SK-N-SH treated with all-trans-retinoic acid at 6 μM for 48 hours (cell line): ENCODE measurements at regions not wholly inside any gene's neighbourhood (a gene's known extent, or its start where the extent isn't known, plus 50 kb on each side); places are given as distances from the start of the nearest gene placed in this dataset.

Experiments used
- ARNTL ChIP-seq: fragments of 450-650 bp; formaldehyde crosslinking; IDR thresholded peaks from 2 replicates; pipeline ENCODE4 v1.5.0; 2020; ENCODE audit warnings: low read depth, mild to moderate bottlenecking, moderate library complexity, borderline replicate concordance
- BACH2 ChIP-seq: fragments of 250-450 bp; sonication (Bioruptor Pico); IDR thresholded peaks from 2 replicates; pipeline ENCODE4 v1.9.0; 2021; ENCODE audit warnings: mild to moderate bottlenecking, borderline replicate concordance
- ESRRG ChIP-seq: fragments of 250-450 bp; sonication (Bioruptor Pico); IDR thresholded peaks from 2 replicates; pipeline ENCODE4 v1.6.1; 2021; ENCODE audit warnings: mild to moderate bottlenecking
- ISL1 ChIP-seq: fragments of 250-450 bp; sonication (Bioruptor Pico); IDR thresholded peaks from 2 replicates; pipeline ENCODE4 v2.1.2; 2022; ENCODE audit warnings: mild to moderate bottlenecking, moderate library complexity
- OSR1 ChIP-seq: fragments of 250-450 bp; sonication (Bioruptor Pico); IDR thresholded peaks from 2 replicates; pipeline ENCODE4 v1.8.0; 2022; ENCODE audit warnings: moderate library complexity, mild to moderate bottlenecking, inconsistent platforms
- PPARA ChIP-seq: fragments of 250-450 bp; sonication (Bioruptor Pico); IDR thresholded peaks from 2 replicates; pipeline ENCODE4 v1.5.0; 2020; ENCODE audit warnings: mild to moderate bottlenecking, borderline replicate concordance
- RARB ChIP-seq: fragments of 250-450 bp; sonication (Bioruptor Pico); IDR thresholded peaks from 2 replicates; pipeline ENCODE4 v1.8.0; 2021; ENCODE audit warnings: mild to moderate bottlenecking, moderate library complexity
- SNAI2 ChIP-seq: fragments of 250-450 bp; sonication (Bioruptor Pico); IDR thresholded peaks from 2 replicates; pipeline ENCODE4 v1.5.0; 2020; ENCODE audit warnings: mild to moderate bottlenecking, moderate library complexity
- TOX ChIP-seq: fragments of 250-450 bp; sonication (Bioruptor Pico); IDR thresholded peaks from 2 replicates; pipeline ENCODE4 v1.8.0; 2021; ENCODE audit warnings: mild to moderate bottlenecking, moderate library complexity, borderline replicate concordance
- ZFP3 ChIP-seq: fragments of 250-450 bp; sonication (Bioruptor Pico); IDR thresholded peaks from 2 replicates; pipeline ENCODE4 v1.5.0; 2020; ENCODE audit warnings: mild to moderate bottlenecking, moderate library complexity
- ZFP30 ChIP-seq: fragments of 450-650 bp; formaldehyde crosslinking; IDR thresholded peaks from 2 replicates; pipeline ENCODE4 v1.5.0; 2022; ENCODE audit warnings: mild to moderate bottlenecking, moderate library complexity
- TF ChIP-seq, protein P1 (sequence below): fragments of 250-450 bp; sonication (Bioruptor Pico); IDR thresholded peaks from 2 replicates; pipeline ENCODE4 v1.8.0; 2020; ENCODE audit warnings: mild to moderate bottlenecking, moderate library complexity, borderline replicate concordance
- TF ChIP-seq, protein P2 (sequence below): fragments of 250-450 bp; sonication (Bioruptor Pico); IDR thresholded peaks from 2 replicates; pipeline ENCODE4 v1.5.1; 2020; ENCODE audit warnings: low read depth, mild to moderate bottlenecking, moderate library complexity
- TF ChIP-seq, protein P3 (sequence below): fragments of 250-450 bp; sonication (Bioruptor Pico); IDR thresholded peaks from 2 replicates; pipeline ENCODE4 v1.8.0; 2021; ENCODE audit warnings: low read depth, mild to moderate bottlenecking, moderate library complexity, borderline replicate concordance

DNA sequence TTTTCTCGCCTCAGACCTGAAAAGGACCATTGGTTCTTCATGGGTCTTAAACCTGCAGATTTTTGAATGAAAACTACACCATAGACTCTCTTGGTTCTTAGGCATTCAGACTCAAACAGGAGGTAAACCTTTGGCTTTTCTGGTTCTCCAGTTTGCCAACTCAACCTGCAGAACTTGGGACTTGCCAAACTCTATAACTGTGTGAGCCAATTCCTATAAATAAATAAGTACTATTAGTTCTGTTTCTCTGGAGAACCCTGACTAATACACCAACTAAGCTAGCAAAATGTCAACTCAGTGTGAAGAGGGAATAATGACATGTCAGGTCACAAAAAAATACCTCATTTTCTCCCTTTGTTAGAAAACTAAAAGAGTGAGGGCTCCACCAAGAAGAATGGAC, 374.6 kb downstream of the RAB28 start:
- no peak for TF ChIP-seq BACH2 (CRISPR knock-in tag)
- no peak for TF ChIP-seq PPARA (CRISPR knock-in tag)
- TF ChIP-seq TOX = no peak
- TF ChIP-seq, protein P1, sequence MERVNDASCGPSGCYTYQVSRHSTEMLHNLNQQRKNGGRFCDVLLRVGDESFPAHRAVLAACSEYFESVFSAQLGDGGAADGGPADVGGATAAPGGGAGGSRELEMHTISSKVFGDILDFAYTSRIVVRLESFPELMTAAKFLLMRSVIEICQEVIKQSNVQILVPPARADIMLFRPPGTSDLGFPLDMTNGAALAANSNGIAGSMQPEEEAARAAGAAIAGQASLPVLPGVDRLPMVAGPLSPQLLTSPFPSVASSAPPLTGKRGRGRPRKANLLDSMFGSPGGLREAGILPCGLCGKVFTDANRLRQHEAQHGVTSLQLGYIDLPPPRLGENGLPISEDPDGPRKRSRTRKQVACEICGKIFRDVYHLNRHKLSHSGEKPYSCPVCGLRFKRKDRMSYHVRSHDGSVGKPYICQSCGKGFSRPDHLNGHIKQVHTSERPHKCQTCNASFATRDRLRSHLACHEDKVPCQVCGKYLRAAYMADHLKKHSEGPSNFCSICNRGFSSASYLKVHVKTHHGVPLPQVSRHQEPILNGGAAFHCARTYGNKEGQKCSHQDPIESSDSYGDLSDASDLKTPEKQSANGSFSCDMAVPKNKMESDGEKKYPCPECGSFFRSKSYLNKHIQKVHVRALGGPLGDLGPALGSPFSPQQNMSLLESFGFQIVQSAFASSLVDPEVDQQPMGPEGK (CRISPR knock-in tag) = no peak
- TF ChIP-seq, protein P2, sequence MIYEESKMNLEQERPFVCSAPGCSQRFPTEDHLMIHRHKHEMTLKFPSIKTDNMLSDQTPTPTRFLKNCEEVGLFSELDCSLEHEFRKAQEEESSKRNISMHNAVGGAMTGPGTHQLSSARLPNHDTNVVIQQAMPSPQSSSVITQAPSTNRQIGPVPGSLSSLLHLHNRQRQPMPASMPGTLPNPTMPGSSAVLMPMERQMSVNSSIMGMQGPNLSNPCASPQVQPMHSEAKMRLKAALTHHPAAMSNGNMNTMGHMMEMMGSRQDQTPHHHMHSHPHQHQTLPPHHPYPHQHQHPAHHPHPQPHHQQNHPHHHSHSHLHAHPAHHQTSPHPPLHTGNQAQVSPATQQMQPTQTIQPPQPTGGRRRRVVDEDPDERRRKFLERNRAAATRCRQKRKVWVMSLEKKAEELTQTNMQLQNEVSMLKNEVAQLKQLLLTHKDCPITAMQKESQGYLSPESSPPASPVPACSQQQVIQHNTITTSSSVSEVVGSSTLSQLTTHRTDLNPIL (CRISPR knock-in tag) = no peak
- no peak for TF ChIP-seq ARNTL
- TF ChIP-seq ZFP3 = no peak
- TF ChIP-seq RARB (CRISPR knock-in tag) = no peak
- no peak for TF ChIP-seq ZFP30 (CRISPR knock-in tag)
- TF ChIP-seq ISL1 (CRISPR knock-in tag) = no peak
- TF ChIP-seq, protein P3, sequence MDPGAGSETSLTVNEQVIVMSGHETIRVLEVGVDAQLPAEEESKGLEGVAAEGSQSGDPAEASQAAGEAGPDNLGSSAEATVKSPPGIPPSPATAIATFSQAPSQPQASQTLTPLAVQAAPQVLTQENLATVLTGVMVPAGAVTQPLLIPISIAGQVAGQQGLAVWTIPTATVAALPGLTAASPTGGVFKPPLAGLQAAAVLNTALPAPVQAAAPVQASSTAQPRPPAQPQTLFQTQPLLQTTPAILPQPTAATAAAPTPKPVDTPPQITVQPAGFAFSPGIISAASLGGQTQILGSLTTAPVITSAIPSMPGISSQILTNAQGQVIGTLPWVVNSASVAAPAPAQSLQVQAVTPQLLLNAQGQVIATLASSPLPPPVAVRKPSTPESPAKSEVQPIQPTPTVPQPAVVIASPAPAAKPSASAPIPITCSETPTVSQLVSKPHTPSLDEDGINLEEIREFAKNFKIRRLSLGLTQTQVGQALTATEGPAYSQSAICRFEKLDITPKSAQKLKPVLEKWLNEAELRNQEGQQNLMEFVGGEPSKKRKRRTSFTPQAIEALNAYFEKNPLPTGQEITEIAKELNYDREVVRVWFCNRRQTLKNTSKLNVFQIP (CRISPR knock-in tag) = no peak
- no peak for TF ChIP-seq SNAI2 (CRISPR knock-in tag)
- no peak for TF ChIP-seq OSR1 (CRISPR knock-in tag)
- TF ChIP-seq ESRRG (CRISPR knock-in tag) = no peak
